ENCODE measurements at regions not wholly inside any gene's neighbourhood (a gene's known extent, or its start where the extent isn't known, plus 50 kb on each side); places are given as distances from the start of the nearest gene placed in this dataset.

DNA sequence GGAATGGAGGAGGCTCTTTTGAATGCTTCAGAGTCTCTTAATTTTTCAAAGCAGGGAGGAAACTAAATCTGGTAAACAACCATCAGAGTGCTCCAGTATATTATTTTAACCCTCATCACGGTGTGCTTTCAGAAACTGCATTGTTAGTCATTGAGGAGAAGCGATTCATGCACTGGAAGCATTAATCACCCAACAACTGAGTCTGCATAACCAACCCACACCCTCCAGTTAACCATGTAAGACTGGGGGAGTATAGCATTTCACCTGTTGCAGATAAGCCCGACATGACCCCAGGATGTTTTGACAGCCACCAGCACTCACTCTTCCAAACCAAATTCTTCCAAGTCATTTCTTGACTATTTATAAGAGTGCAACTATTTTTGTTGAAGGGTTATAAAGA, 257.6 kb downstream of the GATA3 start:
- TF ChIP-seq, protein P1, sequence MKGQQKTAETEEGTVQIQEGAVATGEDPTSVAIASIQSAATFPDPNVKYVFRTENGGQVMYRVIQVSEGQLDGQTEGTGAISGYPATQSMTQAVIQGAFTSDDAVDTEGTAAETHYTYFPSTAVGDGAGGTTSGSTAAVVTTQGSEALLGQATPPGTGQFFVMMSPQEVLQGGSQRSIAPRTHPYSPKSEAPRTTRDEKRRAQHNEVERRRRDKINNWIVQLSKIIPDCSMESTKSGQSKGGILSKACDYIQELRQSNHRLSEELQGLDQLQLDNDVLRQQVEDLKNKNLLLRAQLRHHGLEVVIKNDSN (IDR thresholded peaks at IDR 0.05) = no peak
- TF ChIP-seq, protein P2, sequence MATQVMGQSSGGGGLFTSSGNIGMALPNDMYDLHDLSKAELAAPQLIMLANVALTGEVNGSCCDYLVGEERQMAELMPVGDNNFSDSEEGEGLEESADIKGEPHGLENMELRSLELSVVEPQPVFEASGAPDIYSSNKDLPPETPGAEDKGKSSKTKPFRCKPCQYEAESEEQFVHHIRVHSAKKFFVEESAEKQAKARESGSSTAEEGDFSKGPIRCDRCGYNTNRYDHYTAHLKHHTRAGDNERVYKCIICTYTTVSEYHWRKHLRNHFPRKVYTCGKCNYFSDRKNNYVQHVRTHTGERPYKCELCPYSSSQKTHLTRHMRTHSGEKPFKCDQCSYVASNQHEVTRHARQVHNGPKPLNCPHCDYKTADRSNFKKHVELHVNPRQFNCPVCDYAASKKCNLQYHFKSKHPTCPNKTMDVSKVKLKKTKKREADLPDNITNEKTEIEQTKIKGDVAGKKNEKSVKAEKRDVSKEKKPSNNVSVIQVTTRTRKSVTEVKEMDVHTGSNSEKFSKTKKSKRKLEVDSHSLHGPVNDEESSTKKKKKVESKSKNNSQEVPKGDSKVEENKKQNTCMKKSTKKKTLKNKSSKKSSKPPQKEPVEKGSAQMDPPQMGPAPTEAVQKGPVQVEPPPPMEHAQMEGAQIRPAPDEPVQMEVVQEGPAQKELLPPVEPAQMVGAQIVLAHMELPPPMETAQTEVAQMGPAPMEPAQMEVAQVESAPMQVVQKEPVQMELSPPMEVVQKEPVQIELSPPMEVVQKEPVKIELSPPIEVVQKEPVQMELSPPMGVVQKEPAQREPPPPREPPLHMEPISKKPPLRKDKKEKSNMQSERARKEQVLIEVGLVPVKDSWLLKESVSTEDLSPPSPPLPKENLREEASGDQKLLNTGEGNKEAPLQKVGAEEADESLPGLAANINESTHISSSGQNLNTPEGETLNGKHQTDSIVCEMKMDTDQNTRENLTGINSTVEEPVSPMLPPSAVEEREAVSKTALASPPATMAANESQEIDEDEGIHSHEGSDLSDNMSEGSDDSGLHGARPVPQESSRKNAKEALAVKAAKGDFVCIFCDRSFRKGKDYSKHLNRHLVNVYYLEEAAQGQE (IDR thresholded peaks at IDR 0.05; ENCODE audit: low read depth) = no peak
- TF ChIP-seq CEBPB (IDR thresholded peaks at IDR 0.05) = no peak
- TF ChIP-seq EP300 (IDR thresholded peaks at IDR 0.05; ENCODE audit: borderline replicate concordance) = no peak
- no peak for TF ChIP-seq TEAD4 (IDR thresholded peaks at IDR 0.05)
